Activated B cell treated with CpG ODN at 0.5 μM for 24 hours (primary cell): ENCODE measurements at regions not wholly inside any gene's neighbourhood (a gene's known extent, or its start where the extent isn't known, plus 50 kb on each side); places are given as distances from the start of the nearest gene placed in this dataset.

Source experiments
- ATAC-seq: fragments of 200-7000 bp; cut with Tn5 transposase; one replicate; pipeline ENCODE4 v1.10.0; 2021; ENCODE audit warnings: low read depth, mild to moderate bottlenecking, moderate library complexity
- CTCF ChIA-PET: fragments of 350-600 bp; sonication (Branson Sonifier 250); formaldehyde crosslinking; loops from one replicate; lab custom pipeline; 2021; ENCODE audit warnings: antibody characterized with exemption; lab: Charles Lee
- POLR2A ChIA-PET: fragments of 350-600 bp; sonication (Branson Sonifier 250); formaldehyde crosslinking; loops from one replicate; lab custom pipeline; 2021; ENCODE audit warnings: antibody characterized with exemption; lab: Charles Lee
- DNase-seq: peaks from one replicate; pipeline ENCODE4 v3.0.0; 2022
- H3K27ac Mint-ChIP-seq: one replicate; pipeline ENCODE4 v1.8.0; 2020; ENCODE audit warnings: mixed read lengths
- H3K27me3 Mint-ChIP-seq: one replicate; pipeline ENCODE4 v1.8.0; 2021; ENCODE audit warnings: mixed read lengths
- H3K36me3 Mint-ChIP-seq: one replicate; pipeline ENCODE4 v1.8.0; 2021; ENCODE audit warnings: low read depth, mixed read lengths
- H3K4me1 Mint-ChIP-seq: one replicate; pipeline ENCODE4 v1.8.0; 2021; ENCODE audit warnings: mixed read lengths
- H3K4me3 Mint-ChIP-seq: one replicate; pipeline ENCODE4 v1.8.0; 2020; ENCODE audit warnings: mild to moderate bottlenecking, mixed read lengths
- H3K9me3 Mint-ChIP-seq: one replicate; pipeline ENCODE4 v1.8.0; 2020; ENCODE audit warnings: mixed read lengths
- intact Hi-C: fragments of 100-400 bp; cut with micrococcal nuclease; formaldehyde crosslinking; loops from one replicate; pipeline ENCODE4 v1.15.1; 2024
- TF ChIP-seq, protein P1 (sequence below): fragments of 200-600 bp; IDR thresholded peaks from one replicate; pipeline ENCODE4 v1.8.0; 2022; ENCODE audit warnings: antibody characterized with exemption, mild to moderate bottlenecking

DNA sequence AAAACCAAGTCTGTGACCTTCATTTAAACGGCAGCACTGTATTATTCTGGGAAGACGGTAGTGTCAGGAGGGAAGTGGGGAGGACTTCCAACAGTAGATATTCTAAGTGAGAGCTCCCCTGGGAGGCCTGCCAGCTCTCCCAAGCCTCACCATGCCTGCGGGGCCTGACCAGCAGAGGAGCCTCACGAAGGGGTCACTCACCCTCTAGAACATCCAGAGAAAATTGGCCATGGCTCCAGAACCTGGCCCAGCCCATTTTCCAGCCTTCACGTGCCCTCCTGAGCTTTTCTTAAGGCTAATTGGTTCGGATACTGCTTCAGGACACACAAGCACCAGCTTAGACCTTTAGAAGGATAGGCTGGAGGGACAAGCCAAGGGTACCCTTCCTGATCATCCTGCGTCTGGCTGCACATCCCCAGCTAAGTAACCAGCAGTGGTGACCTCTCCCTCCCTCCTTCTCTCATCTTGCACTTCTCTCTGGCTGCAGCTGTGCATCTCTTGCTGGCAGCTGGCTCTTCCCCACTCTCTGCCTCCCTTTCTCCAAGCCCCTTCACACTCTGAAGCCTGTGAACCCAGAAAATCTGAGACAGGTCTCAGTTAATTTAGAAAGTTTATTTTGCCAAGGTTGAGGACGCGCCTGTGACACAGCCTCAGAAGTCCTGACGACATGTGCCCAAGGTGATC is 120.1 kb upstream of the PKDCC start:
- Mint-ChIP-seq H3K27me3 (peaks cover 3% of the 10 kb centered on the region), H3K36me3 (no peaks in the 10 kb centered on the region), H3K9me3 (peaks cover 3% of the 10 kb centered on the region), H3K4me3 (no peak overlapping the region), H3K4me1 (no peaks in the 10 kb centered on the region), H3K27ac (no peak overlapping the region)
- POLR2A ChIA-PET = no interaction called here
- intact Hi-C loops = no loop called here
- CTCF ChIA-PET = no interaction called here
- no peak for DNase-seq
- TF ChIP-seq, protein P1, sequence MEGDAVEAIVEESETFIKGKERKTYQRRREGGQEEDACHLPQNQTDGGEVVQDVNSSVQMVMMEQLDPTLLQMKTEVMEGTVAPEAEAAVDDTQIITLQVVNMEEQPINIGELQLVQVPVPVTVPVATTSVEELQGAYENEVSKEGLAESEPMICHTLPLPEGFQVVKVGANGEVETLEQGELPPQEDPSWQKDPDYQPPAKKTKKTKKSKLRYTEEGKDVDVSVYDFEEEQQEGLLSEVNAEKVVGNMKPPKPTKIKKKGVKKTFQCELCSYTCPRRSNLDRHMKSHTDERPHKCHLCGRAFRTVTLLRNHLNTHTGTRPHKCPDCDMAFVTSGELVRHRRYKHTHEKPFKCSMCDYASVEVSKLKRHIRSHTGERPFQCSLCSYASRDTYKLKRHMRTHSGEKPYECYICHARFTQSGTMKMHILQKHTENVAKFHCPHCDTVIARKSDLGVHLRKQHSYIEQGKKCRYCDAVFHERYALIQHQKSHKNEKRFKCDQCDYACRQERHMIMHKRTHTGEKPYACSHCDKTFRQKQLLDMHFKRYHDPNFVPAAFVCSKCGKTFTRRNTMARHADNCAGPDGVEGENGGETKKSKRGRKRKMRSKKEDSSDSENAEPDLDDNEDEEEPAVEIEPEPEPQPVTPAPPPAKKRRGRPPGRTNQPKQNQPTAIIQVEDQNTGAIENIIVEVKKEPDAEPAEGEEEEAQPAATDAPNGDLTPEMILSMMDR = no peak
- ATAC-seq = no peak

DNA sequence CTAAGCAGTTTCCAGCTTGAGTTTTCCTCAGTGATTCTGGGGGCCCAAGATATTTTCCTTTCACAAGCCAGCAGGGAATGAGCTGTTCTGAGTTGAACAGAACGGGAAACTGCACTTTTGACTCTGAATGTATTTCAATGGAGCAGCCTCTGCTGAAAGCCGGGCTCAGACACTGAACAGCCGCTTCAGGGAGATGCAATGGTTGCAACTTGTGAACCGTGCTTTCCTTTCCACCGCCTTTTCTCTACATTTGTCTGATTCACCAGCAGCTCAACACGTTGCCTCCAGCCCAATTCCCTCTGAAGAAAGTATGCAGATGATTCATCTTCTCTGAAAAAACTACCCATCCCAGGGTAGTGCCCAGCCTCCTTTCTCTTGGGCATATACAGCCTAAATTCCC is 119.3 kb upstream of the PKDCC start:
- ATAC-seq = no peak

GRCh38 chr2:41930807-41931566 is 116.8 kb upstream of the PKDCC start:
- H3K4me1 Mint-ChIP-seq = no peaks in the 10 kb centered on the region
- ChIA-PET POLR2A (no interaction called here), CTCF (no interaction called here)
- no peak overlapping the region for H3K27ac Mint-ChIP-seq
- no peak for ATAC-seq
- DNase-seq = no peak
- no peaks in the 10 kb centered on the region for H3K36me3 Mint-ChIP-seq
- TF ChIP-seq, protein P1 = no peak
- intact Hi-C loops = no loop called here
- peaks cover 10% of the 10 kb centered on the region for H3K27me3 Mint-ChIP-seq
- no peak overlapping the region for H3K4me3 Mint-ChIP-seq
- H3K9me3 Mint-ChIP-seq = no peaks in the 10 kb centered on the region

More for the DNA sequence above, 119.3 kb upstream of the PKDCC start:
- intact Hi-C loops = no loop called here
- TF ChIP-seq, protein P1 = no peak
- Mint-ChIP-seq H3K4me3 (no peak overlapping the region), H3K9me3 (peaks cover 3% of the 10 kb centered on the region), H3K27me3 (peaks cover 5% of the 10 kb centered on the region), H3K27ac (no peak overlapping the region), H3K36me3 (no peaks in the 10 kb centered on the region), H3K4me1 (no peaks in the 10 kb centered on the region)
- ChIA-PET CTCF (no interaction called here), POLR2A (no interaction called here)
- DNase-seq = no peak

GRCh38 chr2:41932241-41933045 is 115.4 kb upstream of the PKDCC start:
- Mint-ChIP-seq H3K4me3 (no peak overlapping the region), H3K9me3 (no peaks in the 10 kb centered on the region), H3K4me1 (no peaks in the 10 kb centered on the region), H3K36me3 (no peaks in the 10 kb centered on the region), H3K27me3 (peaks cover 10% of the 10 kb centered on the region), H3K27ac (no peak overlapping the region)
- no peak for DNase-seq
- POLR2A ChIA-PET = no interaction called here
- ATAC-seq = no peak
- TF ChIP-seq, protein P1 = no peak
- intact Hi-C loops = no loop called here
- CTCF ChIA-PET = no interaction called here

GRCh38 chr2:41933046-41933420 is 114.8 kb upstream of the PKDCC start:
- CTCF ChIA-PET = no interaction called here
- no peaks in the 10 kb centered on the region for H3K9me3 Mint-ChIP-seq
- intact Hi-C loops = no loop called here
- no peak overlapping the region for H3K4me3 Mint-ChIP-seq
- peaks cover 10% of the 10 kb centered on the region for H3K27me3 Mint-ChIP-seq
- no peaks in the 10 kb centered on the region for H3K4me1 Mint-ChIP-seq
- no peaks in the 10 kb centered on the region for H3K36me3 Mint-ChIP-seq
- no peak overlapping the region for H3K27ac Mint-ChIP-seq
- TF ChIP-seq, protein P1 = no peak
- DNase-seq (no peak), ATAC-seq (no peak)
- POLR2A ChIA-PET = no interaction called here
